NB4 (cell line): ENCODE measurements at regions not wholly inside any gene's neighbourhood (a gene's known extent, or its start where the extent isn't known, plus 50 kb on each side); places are given as distances from the start of the nearest gene placed in this dataset.
"Not testable (repeated sequence)": the region's sequence is repeated elsewhere in the genome, so short reads cannot be mapped to it uniquely, and the experiment has no call there.

Source experiments
- DNase-seq: peaks from one replicate; pipeline ENCODE4 v3.0.0; 2010; ENCODE audit warnings: low read depth
- H3K4me3 ChIP-seq: one replicate; pipeline ENCODE4 v1.5.1; 2011; ENCODE audit warnings: mild to moderate bottlenecking, low read depth, low read length, moderate library complexity
- MYC ChIP-seq: IDR thresholded peaks from 2 replicates; pipeline ENCODE4 v1.6.1; 2011; ENCODE audit warnings: low read depth, low read length
- POLR2A ChIP-seq: IDR thresholded peaks from 2 replicates; pipeline ENCODE4 v1.6.1; 2011; ENCODE audit warnings: mild to moderate bottlenecking; ENCODE audit not compliant: insufficient read length; ENCODE audit errors: extremely low read depth
- TF ChIP-seq, protein P1 (sequence below): IDR thresholded peaks from 2 replicates; pipeline ENCODE4 v1.6.1; 2011; ENCODE audit warnings: low read depth, low read length
- TF ChIP-seq, protein P2 (sequence below): IDR thresholded peaks from one replicate; pipeline ENCODE4 v1.5.1; 2012; ENCODE audit warnings: low read depth, low read length

DNA sequence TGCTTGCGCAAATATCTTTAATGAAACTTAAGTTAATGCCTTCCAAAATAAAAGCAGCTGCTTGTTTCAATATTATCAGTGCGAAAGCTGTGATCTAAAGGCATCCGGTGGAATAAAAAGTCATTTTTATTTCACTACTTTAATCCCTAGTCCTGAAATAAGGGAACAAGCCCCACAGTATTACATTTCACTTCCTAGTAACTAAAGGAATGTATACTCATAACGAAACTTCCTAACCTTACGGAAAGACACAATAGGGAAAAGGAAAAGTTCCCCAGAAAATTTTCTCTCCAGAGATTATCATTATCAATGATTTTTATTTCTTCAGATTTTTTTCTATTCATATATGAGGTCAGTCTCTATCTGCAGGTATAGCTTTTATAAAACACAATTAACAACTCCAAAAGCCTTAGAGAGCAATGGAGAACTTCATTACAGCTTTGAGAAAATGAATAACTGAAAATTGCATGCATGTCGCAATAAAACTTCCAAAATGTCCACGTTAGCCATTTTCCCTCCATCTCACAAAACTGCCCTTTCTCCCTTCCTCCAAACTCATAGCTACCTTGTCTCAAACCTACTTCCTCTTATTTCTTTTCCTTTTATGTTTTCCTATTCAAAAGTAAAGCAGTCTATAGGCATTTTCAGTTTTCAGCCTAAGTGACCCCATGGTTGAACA, 154.3 kb upstream of the MED13 start:
- no peak overlapping the region for H3K4me3 ChIP-seq
- TF ChIP-seq, protein P1, sequence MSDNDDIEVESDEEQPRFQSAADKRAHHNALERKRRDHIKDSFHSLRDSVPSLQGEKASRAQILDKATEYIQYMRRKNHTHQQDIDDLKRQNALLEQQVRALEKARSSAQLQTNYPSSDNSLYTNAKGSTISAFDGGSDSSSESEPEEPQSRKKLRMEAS: no peak
- TF ChIP-seq MYC: no peak
- no peak for DNase-seq

DNA sequence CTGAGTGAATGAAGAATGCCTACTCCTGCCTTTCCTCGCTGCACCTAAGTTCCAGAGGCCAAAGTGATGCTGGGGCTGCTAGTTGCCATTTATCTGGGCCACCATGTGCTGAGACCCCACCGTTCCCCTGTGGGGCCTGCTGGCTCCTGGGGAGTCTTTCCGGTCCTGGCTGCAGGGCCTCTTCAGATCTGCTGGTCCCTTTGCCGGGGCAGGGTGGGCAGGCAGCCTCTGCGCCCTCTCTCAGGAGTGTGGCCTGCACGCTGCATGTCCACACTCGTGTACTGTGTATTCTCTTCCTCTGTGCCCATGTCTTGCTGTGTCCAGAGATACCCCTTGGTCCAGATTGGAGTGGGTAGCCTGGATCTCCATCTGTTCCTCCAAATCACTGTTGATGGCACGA, 151.8 kb upstream of the MED13 start:
- H3K4me3 ChIP-seq: no peak overlapping the region
- TF ChIP-seq POLR2A: no peak
- TF ChIP-seq, protein P1: no peak
- TF ChIP-seq MYC: no peak
- TF ChIP-seq, protein P2, sequence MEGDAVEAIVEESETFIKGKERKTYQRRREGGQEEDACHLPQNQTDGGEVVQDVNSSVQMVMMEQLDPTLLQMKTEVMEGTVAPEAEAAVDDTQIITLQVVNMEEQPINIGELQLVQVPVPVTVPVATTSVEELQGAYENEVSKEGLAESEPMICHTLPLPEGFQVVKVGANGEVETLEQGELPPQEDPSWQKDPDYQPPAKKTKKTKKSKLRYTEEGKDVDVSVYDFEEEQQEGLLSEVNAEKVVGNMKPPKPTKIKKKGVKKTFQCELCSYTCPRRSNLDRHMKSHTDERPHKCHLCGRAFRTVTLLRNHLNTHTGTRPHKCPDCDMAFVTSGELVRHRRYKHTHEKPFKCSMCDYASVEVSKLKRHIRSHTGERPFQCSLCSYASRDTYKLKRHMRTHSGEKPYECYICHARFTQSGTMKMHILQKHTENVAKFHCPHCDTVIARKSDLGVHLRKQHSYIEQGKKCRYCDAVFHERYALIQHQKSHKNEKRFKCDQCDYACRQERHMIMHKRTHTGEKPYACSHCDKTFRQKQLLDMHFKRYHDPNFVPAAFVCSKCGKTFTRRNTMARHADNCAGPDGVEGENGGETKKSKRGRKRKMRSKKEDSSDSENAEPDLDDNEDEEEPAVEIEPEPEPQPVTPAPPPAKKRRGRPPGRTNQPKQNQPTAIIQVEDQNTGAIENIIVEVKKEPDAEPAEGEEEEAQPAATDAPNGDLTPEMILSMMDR: no peak
- no peak for DNase-seq

DNA sequence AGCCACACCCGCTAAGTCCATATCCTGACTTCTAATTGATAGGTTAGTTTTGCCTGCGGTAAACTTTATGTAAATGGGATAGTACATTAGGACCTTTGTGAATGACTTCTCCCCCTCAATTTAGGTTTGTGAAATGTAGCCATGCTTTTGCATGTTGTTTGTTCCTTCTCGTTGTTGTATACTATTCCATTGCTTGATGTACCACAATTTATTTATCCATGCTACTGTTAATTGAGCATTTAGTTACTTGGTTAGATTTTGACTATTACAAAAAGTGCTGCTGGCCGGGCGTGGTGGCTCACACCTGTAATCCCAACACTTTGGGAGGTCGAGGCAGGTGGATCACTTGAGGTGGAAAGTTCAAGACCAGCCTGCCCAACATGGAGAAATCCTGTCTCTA, 150.8 kb upstream of the MED13 start:
- H3K4me3 ChIP-seq, DNase-seq: not testable (repeated sequence)

DNA sequence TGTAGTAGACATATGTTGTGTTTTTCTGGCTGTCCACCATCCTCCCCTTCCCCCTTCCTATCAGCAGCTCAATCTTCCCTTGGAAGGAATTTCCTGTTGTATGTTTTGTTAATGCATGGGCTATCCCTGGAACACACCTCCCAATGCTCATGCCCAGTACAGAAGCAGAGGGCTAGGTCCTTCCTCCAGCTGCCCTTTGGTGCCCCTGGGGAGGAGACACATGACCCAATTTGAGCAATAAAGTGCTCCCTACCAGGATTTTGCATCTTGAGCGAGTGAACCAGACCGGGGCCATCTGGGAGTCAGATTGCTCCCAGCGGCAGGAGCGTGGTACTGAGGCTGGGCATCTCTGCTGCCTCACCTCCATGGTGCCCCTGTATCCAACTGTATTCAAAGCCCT, 141.5 kb upstream of the MED13 start:
- TF ChIP-seq, protein P2: no peak
- no peak for TF ChIP-seq POLR2A
- TF ChIP-seq MYC: no peak
- TF ChIP-seq, protein P1: no peak
- no peak for DNase-seq
- no peak overlapping the region for H3K4me3 ChIP-seq

DNA sequence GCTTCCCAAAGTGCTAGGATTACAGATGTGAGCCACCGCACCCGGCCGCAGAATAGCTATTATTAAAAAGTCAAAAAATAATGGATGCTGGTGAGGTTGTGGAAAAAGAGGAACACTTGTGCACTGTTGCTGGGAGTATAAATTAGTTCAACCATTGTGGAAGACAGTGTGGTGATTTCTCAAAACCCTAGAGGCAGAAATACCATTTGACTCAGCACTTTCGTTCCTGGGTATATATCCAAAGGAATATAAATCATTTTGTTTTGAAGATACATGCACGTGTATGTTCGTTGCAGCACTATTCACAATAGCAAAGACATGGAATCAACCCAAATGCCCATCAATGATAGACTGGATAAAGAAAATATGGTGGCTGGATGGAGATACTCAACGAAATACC, 132.1 kb upstream of the MED13 start:
- DNase-seq: not testable (repeated sequence)

DNA sequence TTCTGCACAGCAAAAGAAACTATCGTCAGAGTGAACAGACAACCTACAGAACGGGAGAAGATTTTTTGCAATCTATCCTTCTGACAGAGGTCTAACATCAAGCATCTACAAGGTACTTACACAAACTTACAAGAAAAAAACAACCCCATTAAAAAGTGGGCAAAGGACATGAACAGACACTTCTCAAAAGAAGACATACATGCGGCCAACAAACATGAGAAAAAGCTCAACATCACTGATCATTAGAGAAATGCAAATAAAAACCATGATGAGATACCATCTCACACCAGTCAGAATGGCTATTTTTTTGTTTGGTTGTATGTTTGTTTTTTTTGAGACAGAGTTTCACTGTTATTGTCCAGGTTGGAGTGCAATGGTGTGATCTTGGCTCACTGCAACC, 131.5 kb upstream of the MED13 start:
- DNase-seq, H3K4me3 ChIP-seq: not testable (repeated sequence)

More for the DNA sequence above, 132.1 kb upstream of the MED13 start:
- not testable (repeated sequence) for H3K4me3 ChIP-seq

DNA sequence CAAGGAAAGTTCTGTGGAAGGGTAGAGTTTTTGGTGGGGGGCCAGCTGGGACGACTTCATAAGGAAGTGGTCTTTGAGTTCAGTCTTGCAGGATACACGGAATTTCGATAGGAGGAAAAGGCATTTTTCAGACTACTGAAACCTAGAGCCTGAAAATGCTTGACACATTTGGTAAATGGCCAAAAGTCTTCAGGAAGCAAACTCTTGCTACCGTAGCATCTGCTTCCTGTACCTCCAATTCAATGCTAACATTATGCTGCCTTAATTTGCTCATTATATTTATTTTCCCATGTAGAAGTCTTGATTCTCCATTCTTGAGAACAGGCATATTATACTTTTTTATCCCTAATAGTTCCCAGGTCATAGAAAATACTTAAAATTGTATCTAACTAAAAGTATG, 129.3 kb upstream of the MED13 start:
- H3K4me3 ChIP-seq: no peak overlapping the region
- no peak for DNase-seq
- TF ChIP-seq POLR2A (no peak), MYC (no peak)
- TF ChIP-seq, protein P1: no peak
- TF ChIP-seq, protein P2: no peak

DNA sequence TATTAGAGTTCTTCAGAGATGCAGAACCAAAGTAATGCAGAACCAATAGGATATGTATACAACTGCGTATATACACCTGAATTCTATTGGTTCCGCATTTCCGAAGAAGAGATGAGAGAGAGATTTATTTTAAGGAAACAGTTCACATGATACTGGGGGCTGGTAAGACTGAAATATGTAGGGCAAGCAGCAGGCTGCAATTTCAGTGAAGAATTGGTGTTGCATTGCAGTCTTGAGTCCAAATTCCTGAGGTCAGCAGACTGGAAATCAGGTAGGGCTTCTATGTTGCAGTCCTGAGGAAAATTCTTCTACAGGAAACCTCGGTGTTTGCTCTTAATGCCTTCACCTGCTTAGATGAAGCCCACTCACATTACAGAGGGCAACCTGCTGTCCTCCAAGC, 128.2 kb upstream of the MED13 start:
- TF ChIP-seq, protein P1: no peak
- TF ChIP-seq MYC (no peak), POLR2A (no peak)
- TF ChIP-seq, protein P2: no peak
- H3K4me3 ChIP-seq: no peak overlapping the region
- no peak for DNase-seq
